ENCODE measurements at regions not wholly inside any gene's neighbourhood (a gene's known extent, or its start where the extent isn't known, plus 50 kb on each side); places are given as distances from the start of the nearest gene placed in this dataset.

DNA sequence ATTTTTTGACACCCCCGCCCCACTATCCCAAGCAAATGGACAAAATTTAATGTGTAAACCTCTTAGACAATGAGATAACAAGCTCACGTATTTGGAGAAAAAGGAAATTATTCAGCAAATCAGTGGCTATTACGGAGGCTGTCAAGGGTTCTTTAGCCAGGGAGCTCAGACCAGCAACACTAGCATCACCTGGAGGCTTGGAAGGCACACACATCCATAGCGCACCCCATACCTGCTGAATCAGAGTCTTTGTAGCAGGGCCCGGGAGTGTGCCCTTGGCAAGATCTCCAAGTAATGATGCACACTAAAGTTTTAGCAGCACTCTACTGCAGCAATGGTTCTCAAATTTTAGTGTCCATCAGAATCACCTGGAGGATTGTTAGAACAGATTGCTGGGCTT is 223.2 kb upstream of the BTBD3 start:
- no peak for DNase-seq
- Histone ChIP-seq H3K14ac (ENCODE audit: low read length in 2 of 2) (no peak overlapping the region), H3K27me3 (ENCODE audit: control insufficient read depth in 1 of 2, insufficient read depth in 1 of 2, low read length in 2 of 2) (no peaks in the 10 kb centered on the region), H3K4me2 (ENCODE audit: low read length, poor library complexity, severe bottlenecking) (no peak overlapping the region), H2AFZ (ENCODE audit: low read depth, low read length) (no peak overlapping the region), H3K18ac (ENCODE audit: low read depth in 1 of 2, low read length in 2 of 2) (no peak overlapping the region), H4K91ac (ENCODE audit: low read length) (no peak overlapping the region), H3K4me3 (ENCODE audit: insufficient read depth in 1 of 2, low read depth in 1 of 2, low read length in 2 of 2) (no peak overlapping the region), H4K8ac (ENCODE audit: low read length) (no peak overlapping the region), H3K36me3 (ENCODE audit: control insufficient read depth in 1 of 2, insufficient read depth in 2 of 2, low read depth in 1 of 2, low read length in 2 of 2) (no peaks in the 10 kb centered on the region), H3K23ac (ENCODE audit: low read length in 2 of 2) (no peak overlapping the region), H3K4me1 (ENCODE audit: control insufficient read depth, insufficient read depth, low read depth, low read length) (no peaks in the 10 kb centered on the region), H3K79me1 (replicated peaks; ENCODE audit: low read length, poor library complexity, severe bottlenecking) (no peaks in the 10 kb centered on the region), H3K27ac (ENCODE audit: low read length, poor library complexity, severe bottlenecking) (no peak overlapping the region), H2BK5ac (ENCODE audit: low read depth, low read length, poor library complexity, severe bottlenecking) (no peak overlapping the region), H2AK5ac (ENCODE audit: low read length, severe bottlenecking) (no peak overlapping the region), H3K4ac (ENCODE audit: low read depth in 1 of 2, low read length in 2 of 2) (no peak overlapping the region), H2BK15ac (ENCODE audit: low read depth, poor library complexity, severe bottlenecking) (no peak overlapping the region), H3K9ac (ENCODE audit: low read length) (no peak overlapping the region), H2BK120ac (ENCODE audit: low read depth, low read length) (no peak overlapping the region), H2BK12ac (ENCODE audit: low read length in 2 of 2) (no peak overlapping the region), H3K9me3 (ENCODE audit: control insufficient read depth, low read length) (peaks cover 7% of the 10 kb centered on the region)
- WGBS: 88% methylated on average over 5 of the region's 5 CpGs

GRCh38 chr20:11697055-11697454 is 220.6 kb upstream of the BTBD3 start:
- 64% methylated on average over 2 of the region's 3 CpGs for WGBS
- Histone ChIP-seq H2BK120ac (ENCODE audit: low read depth, low read length) (no peak overlapping the region), H4K8ac (ENCODE audit: low read length) (no peak overlapping the region), H3K4me2 (ENCODE audit: low read length, poor library complexity, severe bottlenecking) (no peak overlapping the region), H4K91ac (ENCODE audit: low read length) (no peak overlapping the region), H3K36me3 (ENCODE audit: control insufficient read depth in 1 of 2, insufficient read depth in 2 of 2, low read depth in 1 of 2, low read length in 2 of 2) (no peaks in the 10 kb centered on the region), H3K27ac (ENCODE audit: low read length, poor library complexity, severe bottlenecking) (no peak overlapping the region), H3K23ac (ENCODE audit: low read length in 2 of 2) (no peak overlapping the region), H3K27me3 (ENCODE audit: control insufficient read depth in 1 of 2, insufficient read depth in 1 of 2, low read length in 2 of 2) (no peaks in the 10 kb centered on the region), H3K9me3 (ENCODE audit: control insufficient read depth, low read length) (peaks cover 7% of the 10 kb centered on the region), H2AFZ (ENCODE audit: low read depth, low read length) (no peak overlapping the region), H2BK15ac (ENCODE audit: low read depth, poor library complexity, severe bottlenecking) (no peak overlapping the region), H3K18ac (ENCODE audit: low read depth in 1 of 2, low read length in 2 of 2) (no peak overlapping the region), H3K4me3 (ENCODE audit: insufficient read depth in 1 of 2, low read depth in 1 of 2, low read length in 2 of 2) (no peak overlapping the region), H3K4me1 (ENCODE audit: control insufficient read depth, insufficient read depth, low read depth, low read length) (no peaks in the 10 kb centered on the region), H3K4ac (ENCODE audit: low read depth in 1 of 2, low read length in 2 of 2) (no peak overlapping the region), H2AK5ac (ENCODE audit: low read length, severe bottlenecking) (no peak overlapping the region), H3K14ac (ENCODE audit: low read length in 2 of 2) (no peak overlapping the region), H2BK5ac (ENCODE audit: low read depth, low read length, poor library complexity, severe bottlenecking) (no peak overlapping the region), H3K9ac (ENCODE audit: low read length) (no peak overlapping the region), H2BK12ac (ENCODE audit: low read length in 2 of 2) (no peak overlapping the region), H3K79me1 (replicated peaks; ENCODE audit: low read length, poor library complexity, severe bottlenecking) (no peaks in the 10 kb centered on the region)
- DNase-seq: no peak

GRCh38 chr20:11697646-11698045 is 220.0 kb upstream of the BTBD3 start:
- H3K79me1 ChIP-seq (replicated peaks; ENCODE audit: low read length, poor library complexity, severe bottlenecking): no peaks in the 10 kb centered on the region
- no peak overlapping the region for H2BK5ac ChIP-seq (ENCODE audit: low read depth, low read length, poor library complexity, severe bottlenecking)
- H3K4me2 ChIP-seq (ENCODE audit: low read length, poor library complexity, severe bottlenecking): no peak overlapping the region
- no peak overlapping the region for H2BK120ac ChIP-seq (ENCODE audit: low read depth, low read length)
- H3K4me1 ChIP-seq (ENCODE audit: control insufficient read depth, insufficient read depth, low read depth, low read length): no peaks in the 10 kb centered on the region
- H3K9ac ChIP-seq (ENCODE audit: low read length): no peak overlapping the region
- H2AK5ac ChIP-seq (ENCODE audit: low read length, severe bottlenecking): no peak overlapping the region
- no peaks in the 10 kb centered on the region for H3K36me3 ChIP-seq (ENCODE audit: control insufficient read depth in 1 of 2, insufficient read depth in 2 of 2, low read depth in 1 of 2, low read length in 2 of 2)
- peaks cover 7% of the 10 kb centered on the region for H3K9me3 ChIP-seq (ENCODE audit: control insufficient read depth, low read length)
- no peak overlapping the region for H2BK15ac ChIP-seq (ENCODE audit: low read depth, poor library complexity, severe bottlenecking)
- H2BK12ac ChIP-seq (ENCODE audit: low read length in 2 of 2): no peak overlapping the region
- H3K4ac ChIP-seq (ENCODE audit: low read depth in 1 of 2, low read length in 2 of 2): no peak overlapping the region
- no peak overlapping the region for H3K14ac ChIP-seq (ENCODE audit: low read length in 2 of 2)
- no peak overlapping the region for H4K91ac ChIP-seq (ENCODE audit: low read length)
- DNase-seq: no peak
- H4K8ac ChIP-seq (ENCODE audit: low read length): no peak overlapping the region
- H3K23ac ChIP-seq (ENCODE audit: low read length in 2 of 2): no peak overlapping the region
- no peak overlapping the region for H2AFZ ChIP-seq (ENCODE audit: low read depth, low read length)
- 89% methylated on average over 1 of the region's 1 CpG for WGBS
- H3K4me3 ChIP-seq (ENCODE audit: insufficient read depth in 1 of 2, low read depth in 1 of 2, low read length in 2 of 2): no peak overlapping the region
- H3K18ac ChIP-seq (ENCODE audit: low read depth in 1 of 2, low read length in 2 of 2): no peak overlapping the region
- H3K27ac ChIP-seq (ENCODE audit: low read length, poor library complexity, severe bottlenecking): no peak overlapping the region
- H3K27me3 ChIP-seq (ENCODE audit: control insufficient read depth in 1 of 2, insufficient read depth in 1 of 2, low read length in 2 of 2): no peaks in the 10 kb centered on the region

- H3K18ac ChIP-seq (ENCODE audit: low read depth in 1 of 2, low read length in 2 of 2): no peak overlapping the region
- no peak overlapping the region for H3K23ac ChIP-seq (ENCODE audit: low read length in 2 of 2)
- no peaks in the 10 kb centered on the region for H3K4me1 ChIP-seq (ENCODE audit: control insufficient read depth, insufficient read depth, low read depth, low read length)
- no peak overlapping the region for H4K91ac ChIP-seq (ENCODE audit: low read length)
- no peak overlapping the region for H3K9ac ChIP-seq (ENCODE audit: low read length)
- no peak overlapping the region for H2BK15ac ChIP-seq (ENCODE audit: low read depth, poor library complexity, severe bottlenecking)
- H2AK5ac ChIP-seq (ENCODE audit: low read length, severe bottlenecking): no peak overlapping the region
- no peak overlapping the region for H4K8ac ChIP-seq (ENCODE audit: low read length)
- H2BK5ac ChIP-seq (ENCODE audit: low read depth, low read length, poor library complexity, severe bottlenecking): no peak overlapping the region
- peaks cover 7% of the 10 kb centered on the region for H3K9me3 ChIP-seq (ENCODE audit: control insufficient read depth, low read length)
- no peaks in the 10 kb centered on the region for H3K36me3 ChIP-seq (ENCODE audit: control insufficient read depth in 1 of 2, insufficient read depth in 2 of 2, low read depth in 1 of 2, low read length in 2 of 2)
- H2BK12ac ChIP-seq (ENCODE audit: low read length in 2 of 2): no peak overlapping the region
- H3K79me1 ChIP-seq (replicated peaks; ENCODE audit: low read length, poor library complexity, severe bottlenecking): no peaks in the 10 kb centered on the region
- no peak overlapping the region for H3K4me3 ChIP-seq (ENCODE audit: insufficient read depth in 1 of 2, low read depth in 1 of 2, low read length in 2 of 2)
- no peak overlapping the region for H3K14ac ChIP-seq (ENCODE audit: low read length in 2 of 2)
- H3K27ac ChIP-seq (ENCODE audit: low read length, poor library complexity, severe bottlenecking): no peak overlapping the region
- H3K4ac ChIP-seq (ENCODE audit: low read depth in 1 of 2, low read length in 2 of 2): no peak overlapping the region
- H2BK120ac ChIP-seq (ENCODE audit: low read depth, low read length): no peak overlapping the region
- H2AFZ ChIP-seq (ENCODE audit: low read depth, low read length): no peak overlapping the region
- H3K27me3 ChIP-seq (ENCODE audit: control insufficient read depth in 1 of 2, insufficient read depth in 1 of 2, low read length in 2 of 2): no peaks in the 10 kb centered on the region
- no peak for DNase-seq
- no peak overlapping the region for H3K4me2 ChIP-seq (ENCODE audit: low read length, poor library complexity, severe bottlenecking)
Measured at GRCh38 chr20:11698124-11698523, 219.6 kb upstream of the BTBD3 start.

Data from mesenchymal stem cell (in vitro differentiated cells and primary cell).